ENCODE measurements at regions not wholly inside any gene's neighbourhood (a gene's known extent, or its start where the extent isn't known, plus 50 kb on each side); places are given as distances from the start of the nearest gene placed in this dataset.

- DNase-seq (ENCODE audit: extremely low read depth, low read depth) = no peak
- no peak for TF ChIP-seq CTCF (IDR thresholded peaks at IDR 0.05; ENCODE audit: low read depth, low read length)
These were observed 142.4 kb downstream of the AHR start for GRCh38 chr7:17440831-17441230.

- TF ChIP-seq CTCF (IDR thresholded peaks at IDR 0.05; ENCODE audit: low read depth, low read length) = no peak
These were observed 143.1 kb downstream of the AHR start for GRCh38 chr7:17441557-17441956.

GRCh38 chr7:17444151-17444550, 145.7 kb downstream of the AHR start:
- no peak for TF ChIP-seq CTCF (IDR thresholded peaks at IDR 0.05; ENCODE audit: low read depth, low read length)
- no peak for DNase-seq (ENCODE audit: extremely low read depth, low read depth)

More at GRCh38 chr7:17441557-17441956, 143.1 kb downstream of the AHR start:
- DNase-seq (ENCODE audit: extremely low read depth, low read depth) = no peak

- TF ChIP-seq CTCF (IDR thresholded peaks at IDR 0.05; ENCODE audit: low read depth, low read length) = no peak
- no peak for DNase-seq (ENCODE audit: extremely low read depth, low read depth)
These were observed 146.2 kb downstream of the AHR start for GRCh38 chr7:17444673-17445072.

- no peak for TF ChIP-seq CTCF (IDR thresholded peaks at IDR 0.05; ENCODE audit: low read depth, low read length)
- DNase-seq (ENCODE audit: extremely low read depth, low read depth) = no peak
These were observed 147.9 kb downstream of the AHR start for GRCh38 chr7:17446340-17446739.

- TF ChIP-seq CTCF (IDR thresholded peaks at IDR 0.05; ENCODE audit: low read depth, low read length) = no peak
- no peak for DNase-seq (ENCODE audit: extremely low read depth, low read depth)
These were observed 149.5 kb downstream of the AHR start for GRCh38 chr7:17447728-17448478.

GRCh38 chr7:17448479-17449423, 150.3 kb downstream of the AHR start:
- DNase-seq (ENCODE audit: extremely low read depth, low read depth) = no peak
- no peak for TF ChIP-seq CTCF (IDR thresholded peaks at IDR 0.05; ENCODE audit: low read depth, low read length)
